ENCODE measurements at regions not wholly inside any gene's neighbourhood (a gene's known extent, or its start where the extent isn't known, plus 50 kb on each side); places are given as distances from the start of the nearest gene placed in this dataset.

DNA sequence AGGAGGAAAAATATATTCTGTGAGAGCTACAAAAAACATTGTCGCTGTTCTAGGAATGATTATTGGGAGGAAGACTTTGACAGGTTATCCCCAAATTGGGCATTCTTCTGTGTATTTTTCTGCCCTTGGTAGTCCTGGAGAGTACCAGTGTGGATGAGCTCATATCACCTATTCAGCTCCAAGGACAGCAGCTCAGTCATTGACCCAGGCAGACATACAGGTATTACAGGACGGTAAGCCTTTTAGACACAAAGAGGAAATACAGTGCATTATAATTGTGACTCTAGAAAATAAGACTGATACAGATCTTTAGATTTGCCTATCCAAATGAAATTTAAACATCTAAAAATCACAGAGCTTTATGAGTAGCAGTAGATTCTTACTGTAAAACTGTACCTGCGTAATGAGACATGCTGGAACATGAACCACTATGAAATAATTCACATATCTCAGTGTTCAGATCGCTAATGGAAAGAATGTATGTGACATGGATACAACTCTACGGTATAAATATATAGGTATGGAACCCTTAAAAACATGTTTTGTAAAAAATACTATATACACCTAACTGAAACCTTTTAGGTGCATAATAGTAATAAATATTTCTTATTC, 56.0 kb downstream of the PLK2 start:
- no peak overlapping the region for H3K4me3 ChIP-seq (replicated peaks; ENCODE audit: insufficient read depth, low read length)
- DNase-seq (ENCODE audit: low read depth in 1 of 2, low spot score in 1 of 2), result no peak
- H3K27ac ChIP-seq (replicated peaks), result no peak overlapping the region
- TF ChIP-seq GABPA (IDR thresholded peaks at IDR 0.05; ENCODE audit: low read depth) (no peak), SPI1 (IDR thresholded peaks at IDR 0.05; ENCODE audit: borderline replicate concordance, low read depth) (no peak), POLR2AphosphoS5 (IDR thresholded peaks at IDR 0.05; ENCODE audit: low read depth) (no peak)
- TF ChIP-seq, protein P1, sequence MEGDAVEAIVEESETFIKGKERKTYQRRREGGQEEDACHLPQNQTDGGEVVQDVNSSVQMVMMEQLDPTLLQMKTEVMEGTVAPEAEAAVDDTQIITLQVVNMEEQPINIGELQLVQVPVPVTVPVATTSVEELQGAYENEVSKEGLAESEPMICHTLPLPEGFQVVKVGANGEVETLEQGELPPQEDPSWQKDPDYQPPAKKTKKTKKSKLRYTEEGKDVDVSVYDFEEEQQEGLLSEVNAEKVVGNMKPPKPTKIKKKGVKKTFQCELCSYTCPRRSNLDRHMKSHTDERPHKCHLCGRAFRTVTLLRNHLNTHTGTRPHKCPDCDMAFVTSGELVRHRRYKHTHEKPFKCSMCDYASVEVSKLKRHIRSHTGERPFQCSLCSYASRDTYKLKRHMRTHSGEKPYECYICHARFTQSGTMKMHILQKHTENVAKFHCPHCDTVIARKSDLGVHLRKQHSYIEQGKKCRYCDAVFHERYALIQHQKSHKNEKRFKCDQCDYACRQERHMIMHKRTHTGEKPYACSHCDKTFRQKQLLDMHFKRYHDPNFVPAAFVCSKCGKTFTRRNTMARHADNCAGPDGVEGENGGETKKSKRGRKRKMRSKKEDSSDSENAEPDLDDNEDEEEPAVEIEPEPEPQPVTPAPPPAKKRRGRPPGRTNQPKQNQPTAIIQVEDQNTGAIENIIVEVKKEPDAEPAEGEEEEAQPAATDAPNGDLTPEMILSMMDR (IDR thresholded peaks at IDR 0.05; ENCODE audit: insufficient read depth, low read length), result no peak
- TF ChIP-seq, protein P2, sequence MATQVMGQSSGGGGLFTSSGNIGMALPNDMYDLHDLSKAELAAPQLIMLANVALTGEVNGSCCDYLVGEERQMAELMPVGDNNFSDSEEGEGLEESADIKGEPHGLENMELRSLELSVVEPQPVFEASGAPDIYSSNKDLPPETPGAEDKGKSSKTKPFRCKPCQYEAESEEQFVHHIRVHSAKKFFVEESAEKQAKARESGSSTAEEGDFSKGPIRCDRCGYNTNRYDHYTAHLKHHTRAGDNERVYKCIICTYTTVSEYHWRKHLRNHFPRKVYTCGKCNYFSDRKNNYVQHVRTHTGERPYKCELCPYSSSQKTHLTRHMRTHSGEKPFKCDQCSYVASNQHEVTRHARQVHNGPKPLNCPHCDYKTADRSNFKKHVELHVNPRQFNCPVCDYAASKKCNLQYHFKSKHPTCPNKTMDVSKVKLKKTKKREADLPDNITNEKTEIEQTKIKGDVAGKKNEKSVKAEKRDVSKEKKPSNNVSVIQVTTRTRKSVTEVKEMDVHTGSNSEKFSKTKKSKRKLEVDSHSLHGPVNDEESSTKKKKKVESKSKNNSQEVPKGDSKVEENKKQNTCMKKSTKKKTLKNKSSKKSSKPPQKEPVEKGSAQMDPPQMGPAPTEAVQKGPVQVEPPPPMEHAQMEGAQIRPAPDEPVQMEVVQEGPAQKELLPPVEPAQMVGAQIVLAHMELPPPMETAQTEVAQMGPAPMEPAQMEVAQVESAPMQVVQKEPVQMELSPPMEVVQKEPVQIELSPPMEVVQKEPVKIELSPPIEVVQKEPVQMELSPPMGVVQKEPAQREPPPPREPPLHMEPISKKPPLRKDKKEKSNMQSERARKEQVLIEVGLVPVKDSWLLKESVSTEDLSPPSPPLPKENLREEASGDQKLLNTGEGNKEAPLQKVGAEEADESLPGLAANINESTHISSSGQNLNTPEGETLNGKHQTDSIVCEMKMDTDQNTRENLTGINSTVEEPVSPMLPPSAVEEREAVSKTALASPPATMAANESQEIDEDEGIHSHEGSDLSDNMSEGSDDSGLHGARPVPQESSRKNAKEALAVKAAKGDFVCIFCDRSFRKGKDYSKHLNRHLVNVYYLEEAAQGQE (IDR thresholded peaks at IDR 0.05; ENCODE audit: insufficient replicate concordance, low read depth), result no peak
- no peaks in the 10 kb centered on the region for H3K27me3 ChIP-seq (ENCODE audit: insufficient read depth, poor library complexity, severe bottlenecking)

- Histone ChIP-seq H3K4me3 (replicated peaks; ENCODE audit: insufficient read depth, low read length) (no peak overlapping the region), H3K27me3 (ENCODE audit: insufficient read depth, poor library complexity, severe bottlenecking) (no peaks in the 10 kb centered on the region), H3K27ac (replicated peaks) (no peak overlapping the region)
- no peak for TF ChIP-seq SPI1 (IDR thresholded peaks at IDR 0.05; ENCODE audit: borderline replicate concordance, low read depth)
- TF ChIP-seq GABPA (IDR thresholded peaks at IDR 0.05; ENCODE audit: low read depth), result no peak
- TF ChIP-seq, protein P2 (IDR thresholded peaks at IDR 0.05; ENCODE audit: insufficient replicate concordance, low read depth), result no peak
- TF ChIP-seq, protein P1 (IDR thresholded peaks at IDR 0.05; ENCODE audit: insufficient read depth, low read length), result no peak
- no peak for TF ChIP-seq POLR2AphosphoS5 (IDR thresholded peaks at IDR 0.05; ENCODE audit: low read depth)
- no peak for DNase-seq (ENCODE audit: low read depth in 1 of 2, low spot score in 1 of 2)
Measured at GRCh38 chr5:58401701-58402100, 58.2 kb downstream of the PLK2 start.

GRCh38 chr5:58400737-58401136, 59.1 kb downstream of the PLK2 start:
- Histone ChIP-seq H3K27me3 (ENCODE audit: insufficient read depth, poor library complexity, severe bottlenecking) (no peaks in the 10 kb centered on the region), H3K27ac (replicated peaks) (no peak overlapping the region), H3K4me3 (replicated peaks; ENCODE audit: insufficient read depth, low read length) (no peak overlapping the region)
- DNase-seq (ENCODE audit: low read depth in 1 of 2, low spot score in 1 of 2), result no peak
- TF ChIP-seq POLR2AphosphoS5 (IDR thresholded peaks at IDR 0.05; ENCODE audit: low read depth), result no peak
- TF ChIP-seq SPI1 (IDR thresholded peaks at IDR 0.05; ENCODE audit: borderline replicate concordance, low read depth), result no peak
- TF ChIP-seq, protein P2 (IDR thresholded peaks at IDR 0.05; ENCODE audit: insufficient replicate concordance, low read depth), result no peak
- no peak for TF ChIP-seq GABPA (IDR thresholded peaks at IDR 0.05; ENCODE audit: low read depth)
- TF ChIP-seq, protein P1 (IDR thresholded peaks at IDR 0.05; ENCODE audit: insufficient read depth, low read length), result no peak
